ENCODE measurements at regions not wholly inside any gene's neighbourhood (a gene's known extent, or its start where the extent isn't known, plus 50 kb on each side); places are given as distances from the start of the nearest gene placed in this dataset.

DNA sequence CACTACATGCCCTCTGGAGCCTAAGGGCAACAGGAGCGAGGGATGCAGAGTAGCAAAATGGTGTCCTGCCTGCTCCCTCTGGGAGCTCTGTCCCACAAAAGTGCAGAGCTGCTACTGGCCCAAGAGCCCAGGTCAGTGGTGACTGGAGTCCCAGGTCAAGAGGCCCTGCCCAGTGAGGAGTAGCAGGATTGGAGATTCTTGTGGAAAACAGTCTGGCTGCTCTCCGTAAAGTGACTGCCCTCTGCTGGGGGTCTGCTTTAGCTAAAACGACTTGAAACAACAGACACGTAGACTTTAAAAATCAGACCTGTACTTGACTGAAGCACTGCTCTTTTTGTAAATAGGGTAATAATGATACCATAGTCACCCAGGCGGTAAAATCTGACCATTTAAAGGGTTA lies 917.0 kb downstream of the MAT2B start:
- Histone ChIP-seq H3K9me3 (ENCODE audit: control insufficient read depth, low read length) (no peaks in the 10 kb centered on the region), H3K4me3 (ENCODE audit: low read length) (no peak overlapping the region), H3K9ac (ENCODE audit: low read length) (no peak overlapping the region), H3K36me3 (ENCODE audit: control insufficient read depth, insufficient read depth, low read length) (no peaks in the 10 kb centered on the region), H3K27me3 (ENCODE audit: control insufficient read depth, insufficient read depth, low read length) (no peaks in the 10 kb centered on the region), H3K4me1 (ENCODE audit: control insufficient read depth, insufficient read depth, low read length) (no peaks in the 10 kb centered on the region)

DNA sequence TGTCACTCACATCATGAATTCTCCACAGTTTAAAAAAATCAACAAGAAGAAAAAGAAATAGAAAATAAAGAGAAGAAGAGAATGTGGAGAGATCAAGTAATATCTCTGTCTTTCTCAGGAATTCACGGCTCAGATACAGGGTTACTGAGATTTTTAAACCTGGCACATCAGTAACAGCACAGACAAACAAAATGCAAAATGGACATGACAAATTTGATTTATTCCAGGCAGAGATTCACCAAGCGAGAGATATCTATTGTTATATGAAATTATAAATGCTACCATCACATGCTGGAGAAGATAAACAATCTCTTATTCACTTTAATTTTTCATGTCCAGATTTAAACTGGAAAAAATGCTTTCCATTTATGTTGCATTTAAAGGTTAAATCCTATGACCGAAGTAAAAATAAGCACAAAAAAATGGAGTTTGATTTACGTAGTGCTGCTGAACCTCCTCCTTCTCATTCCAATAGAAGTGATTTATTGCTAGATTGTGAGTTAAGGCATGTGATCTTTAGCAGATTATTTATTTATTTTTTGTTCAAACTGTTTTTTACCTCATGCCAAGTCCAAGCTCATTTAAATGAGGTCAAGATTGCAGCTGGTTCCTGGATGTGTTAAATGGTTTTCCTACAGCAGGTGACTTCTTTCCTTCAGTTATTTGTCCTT lies 926.4 kb downstream of the MAT2B start:
- H3K27me3 ChIP-seq (ENCODE audit: control insufficient read depth, insufficient read depth, low read length), result no peaks in the 10 kb centered on the region
- H3K36me3 ChIP-seq (ENCODE audit: control insufficient read depth, insufficient read depth, low read length), result no peaks in the 10 kb centered on the region
- H3K4me1 ChIP-seq (ENCODE audit: control insufficient read depth, insufficient read depth, low read length), result no peaks in the 10 kb centered on the region
- no peaks in the 10 kb centered on the region for H3K9me3 ChIP-seq (ENCODE audit: control insufficient read depth, low read length)
- no peak overlapping the region for H3K9ac ChIP-seq (ENCODE audit: low read length)
- H3K4me3 ChIP-seq (ENCODE audit: low read length), result no peak overlapping the region

DNA sequence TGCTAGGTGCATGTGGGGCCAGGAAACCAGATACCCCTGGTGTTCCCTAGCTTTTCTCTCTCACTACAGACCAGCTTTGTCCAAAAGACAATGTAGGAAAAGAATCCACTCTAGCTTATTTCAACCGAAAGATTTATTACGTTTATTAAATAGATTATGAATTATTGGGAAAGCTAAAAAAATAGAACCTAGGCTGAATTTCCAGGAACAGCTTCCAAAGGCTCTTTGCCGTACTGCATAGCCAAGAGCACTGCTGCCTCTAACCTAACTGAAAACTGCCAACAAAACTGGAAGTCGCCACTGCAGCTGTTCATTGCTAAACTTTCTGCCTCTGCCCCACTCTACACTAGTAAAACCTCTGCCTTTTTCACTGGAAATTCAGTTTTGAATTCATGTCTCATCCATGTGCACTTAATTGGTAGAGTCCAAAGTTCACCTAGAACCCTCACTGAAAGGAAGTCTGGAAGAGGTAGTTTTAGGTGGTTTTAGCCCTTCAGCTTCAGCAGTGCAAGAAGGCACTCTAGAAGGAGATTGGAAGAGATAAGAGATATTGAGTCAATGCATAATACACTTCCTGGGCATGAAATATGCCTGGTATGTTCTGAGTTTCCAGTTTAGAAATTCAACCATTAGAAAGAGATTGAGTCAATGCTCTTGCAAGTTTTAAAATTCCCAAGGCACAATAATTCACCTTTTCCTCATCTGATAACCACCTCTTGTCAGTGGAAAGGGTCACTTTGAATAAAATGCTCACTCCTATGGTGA lies 927.9 kb downstream of the MAT2B start:
- no peaks in the 10 kb centered on the region for H3K36me3 ChIP-seq (ENCODE audit: control insufficient read depth, insufficient read depth, low read length)
- no peaks in the 10 kb centered on the region for H3K27me3 ChIP-seq (ENCODE audit: control insufficient read depth, insufficient read depth, low read length)
- H3K4me3 ChIP-seq (ENCODE audit: low read length), result no peak overlapping the region
- H3K4me1 ChIP-seq (ENCODE audit: control insufficient read depth, insufficient read depth, low read length), result no peaks in the 10 kb centered on the region
- no peaks in the 10 kb centered on the region for H3K9me3 ChIP-seq (ENCODE audit: control insufficient read depth, low read length)
- H3K9ac ChIP-seq (ENCODE audit: low read length), result no peak overlapping the region

DNA sequence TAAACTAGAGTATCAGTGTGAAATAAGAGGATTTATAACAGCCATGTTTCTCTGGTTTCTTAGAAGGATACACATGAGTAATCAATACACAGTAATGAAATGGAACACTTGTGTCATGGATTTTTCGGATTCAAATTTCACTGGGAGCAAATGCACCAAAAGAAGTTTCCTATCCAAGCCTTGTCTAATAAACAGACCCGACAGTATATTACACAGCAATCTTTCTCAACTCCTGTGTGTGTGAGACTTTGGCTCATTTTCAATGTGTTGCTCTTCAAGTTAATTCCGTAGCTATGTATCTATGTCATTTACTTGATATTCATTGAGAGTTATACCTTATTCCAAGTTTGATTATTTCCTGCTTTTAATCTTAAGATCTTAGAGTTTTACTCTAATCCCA lies 930.2 kb downstream of the MAT2B start:
- Histone ChIP-seq H3K4me3 (ENCODE audit: low read length) (no peak overlapping the region), H3K4me1 (ENCODE audit: control insufficient read depth, insufficient read depth, low read length) (no peaks in the 10 kb centered on the region), H3K9me3 (ENCODE audit: control insufficient read depth, low read length) (no peaks in the 10 kb centered on the region), H3K36me3 (ENCODE audit: control insufficient read depth, insufficient read depth, low read length) (no peaks in the 10 kb centered on the region), H3K9ac (ENCODE audit: low read length) (no peak overlapping the region), H3K27me3 (ENCODE audit: control insufficient read depth, insufficient read depth, low read length) (no peaks in the 10 kb centered on the region)

DNA sequence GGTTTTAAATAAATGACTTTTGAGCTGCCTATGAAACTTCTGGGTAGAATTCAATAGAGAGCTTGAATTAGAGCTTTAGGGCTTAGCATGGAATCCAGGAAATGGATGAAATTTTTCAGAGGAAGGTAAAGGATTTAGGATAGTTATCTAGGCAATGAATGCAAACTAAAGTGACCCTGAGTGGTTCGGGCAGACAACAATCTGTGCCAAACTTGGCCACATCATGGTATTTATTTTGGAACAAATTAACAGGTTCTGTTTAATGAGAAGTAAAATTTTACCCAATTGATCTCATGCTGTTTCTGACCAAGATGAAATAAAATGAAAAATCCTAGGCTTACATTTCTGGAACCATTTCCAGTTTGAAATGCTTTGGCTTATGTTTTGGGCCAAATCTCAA lies 934.4 kb downstream of the MAT2B start:
- Histone ChIP-seq H3K27me3 (ENCODE audit: control insufficient read depth, insufficient read depth, low read length) (no peaks in the 10 kb centered on the region), H3K36me3 (ENCODE audit: control insufficient read depth, insufficient read depth, low read length) (no peaks in the 10 kb centered on the region), H3K9ac (ENCODE audit: low read length) (no peak overlapping the region), H3K9me3 (ENCODE audit: control insufficient read depth, low read length) (no peaks in the 10 kb centered on the region), H3K4me3 (ENCODE audit: low read length) (no peak overlapping the region), H3K4me1 (ENCODE audit: control insufficient read depth, insufficient read depth, low read length) (no peaks in the 10 kb centered on the region)

DNA sequence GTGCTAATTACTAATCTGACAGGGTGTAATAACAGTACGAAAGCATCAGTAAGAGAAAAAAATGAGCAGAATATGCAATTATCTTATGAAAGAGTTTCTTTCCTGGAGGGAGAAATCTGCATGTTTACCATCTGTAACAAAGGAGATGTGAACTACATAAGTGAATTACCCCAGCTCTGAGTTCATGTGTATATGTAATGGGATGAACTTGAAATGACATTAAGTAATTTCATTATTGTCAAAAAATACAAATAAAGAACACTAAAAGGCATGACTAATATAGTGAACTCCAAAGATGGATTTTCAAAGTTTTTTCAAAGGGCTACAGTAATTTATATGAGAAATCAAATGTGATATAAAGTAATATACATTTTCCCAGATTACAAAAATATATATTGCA lies 944.0 kb downstream of the MAT2B start:
- no peak overlapping the region for H3K9ac ChIP-seq (ENCODE audit: low read length)
- no peaks in the 10 kb centered on the region for H3K27me3 ChIP-seq (ENCODE audit: control insufficient read depth, insufficient read depth, low read length)
- no peaks in the 10 kb centered on the region for H3K9me3 ChIP-seq (ENCODE audit: control insufficient read depth, low read length)

DNA sequence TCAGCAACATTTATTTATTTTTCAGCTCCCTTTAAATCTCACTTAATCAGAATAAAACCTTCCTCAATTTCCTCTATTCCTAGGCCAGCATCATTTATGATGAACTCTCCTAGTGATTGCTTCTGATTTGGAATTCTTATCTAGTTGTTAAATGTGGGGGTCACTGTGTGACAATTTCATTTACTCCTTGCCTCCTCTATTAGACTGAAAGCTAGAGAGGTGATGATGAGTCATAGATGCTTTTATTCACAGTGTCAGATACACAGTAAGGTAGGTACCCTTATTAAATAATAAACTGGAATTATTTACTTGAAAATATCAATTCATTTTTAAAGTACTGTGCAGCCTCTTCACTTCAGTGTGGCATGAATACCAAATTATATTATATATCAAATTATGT lies 960.6 kb downstream of the MAT2B start:
- H3K27me3 ChIP-seq (ENCODE audit: control insufficient read depth, insufficient read depth, low read length), result no peaks in the 10 kb centered on the region
- H3K9ac ChIP-seq (ENCODE audit: low read length), result no peak overlapping the region
- H3K4me3 ChIP-seq (ENCODE audit: low read length), result no peak overlapping the region
- no peaks in the 10 kb centered on the region for H3K9me3 ChIP-seq (ENCODE audit: control insufficient read depth, low read length)
- H3K36me3 ChIP-seq (ENCODE audit: control insufficient read depth, insufficient read depth, low read length), result no peaks in the 10 kb centered on the region
- no peaks in the 10 kb centered on the region for H3K4me1 ChIP-seq (ENCODE audit: control insufficient read depth, insufficient read depth, low read length)

More for the DNA sequence above, 944.0 kb downstream of the MAT2B start:
- no peak overlapping the region for H3K4me3 ChIP-seq (ENCODE audit: low read length)
- no peaks in the 10 kb centered on the region for H3K36me3 ChIP-seq (ENCODE audit: control insufficient read depth, insufficient read depth, low read length)
- H3K4me1 ChIP-seq (ENCODE audit: control insufficient read depth, insufficient read depth, low read length), result no peaks in the 10 kb centered on the region

DNA sequence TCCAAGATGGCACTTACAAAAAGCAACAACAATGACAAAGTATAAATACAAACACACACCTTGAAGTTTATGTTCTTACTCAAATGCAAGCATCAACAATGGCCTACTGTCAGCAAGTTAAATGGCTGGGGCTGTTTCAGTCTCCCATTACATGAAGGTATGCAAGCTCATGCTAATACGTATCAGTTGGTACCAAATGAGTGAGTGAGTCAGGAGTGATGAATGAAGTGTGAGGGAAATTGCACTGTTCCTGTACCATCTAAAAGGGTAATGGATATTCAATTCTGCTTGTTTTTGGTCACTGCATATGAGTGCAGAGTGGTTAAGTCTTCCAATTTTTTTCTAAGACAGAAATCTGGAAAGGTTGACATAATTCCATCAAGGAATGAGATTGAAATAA lies 964.9 kb downstream of the MAT2B start:
- Histone ChIP-seq H3K9me3 (ENCODE audit: control insufficient read depth, low read length) (no peaks in the 10 kb centered on the region), H3K4me3 (ENCODE audit: low read length) (no peak overlapping the region), H3K4me1 (ENCODE audit: control insufficient read depth, insufficient read depth, low read length) (no peaks in the 10 kb centered on the region), H3K9ac (ENCODE audit: low read length) (no peak overlapping the region), H3K27me3 (ENCODE audit: control insufficient read depth, insufficient read depth, low read length) (no peaks in the 10 kb centered on the region), H3K36me3 (ENCODE audit: control insufficient read depth, insufficient read depth, low read length) (no peaks in the 10 kb centered on the region)

DNA sequence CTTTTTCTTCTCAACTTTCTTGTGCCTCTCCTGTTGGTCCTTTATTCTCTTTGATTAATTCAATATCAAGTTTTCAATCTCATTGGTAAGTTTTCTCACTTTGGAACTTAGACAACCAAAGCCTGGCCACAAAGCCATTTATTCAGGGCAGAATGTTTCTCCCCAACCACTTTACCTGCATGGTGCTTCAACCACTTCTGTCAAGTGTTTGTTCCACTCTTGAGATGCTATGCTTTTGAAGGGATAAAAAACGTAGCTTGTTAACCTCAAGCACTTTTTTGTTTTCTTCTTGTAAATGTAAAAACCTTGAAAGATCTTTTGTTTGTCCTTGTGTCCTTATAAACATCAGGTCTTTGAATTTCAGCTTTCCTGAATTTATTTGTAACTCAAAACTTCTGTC lies 966.7 kb downstream of the MAT2B start:
- no peaks in the 10 kb centered on the region for H3K36me3 ChIP-seq (ENCODE audit: control insufficient read depth, insufficient read depth, low read length)
- no peaks in the 10 kb centered on the region for H3K27me3 ChIP-seq (ENCODE audit: control insufficient read depth, insufficient read depth, low read length)
- no peaks in the 10 kb centered on the region for H3K4me1 ChIP-seq (ENCODE audit: control insufficient read depth, insufficient read depth, low read length)
- no peak overlapping the region for H3K9ac ChIP-seq (ENCODE audit: low read length)
- no peak overlapping the region for H3K4me3 ChIP-seq (ENCODE audit: low read length)
- H3K9me3 ChIP-seq (ENCODE audit: control insufficient read depth, low read length), result no peaks in the 10 kb centered on the region

DNA sequence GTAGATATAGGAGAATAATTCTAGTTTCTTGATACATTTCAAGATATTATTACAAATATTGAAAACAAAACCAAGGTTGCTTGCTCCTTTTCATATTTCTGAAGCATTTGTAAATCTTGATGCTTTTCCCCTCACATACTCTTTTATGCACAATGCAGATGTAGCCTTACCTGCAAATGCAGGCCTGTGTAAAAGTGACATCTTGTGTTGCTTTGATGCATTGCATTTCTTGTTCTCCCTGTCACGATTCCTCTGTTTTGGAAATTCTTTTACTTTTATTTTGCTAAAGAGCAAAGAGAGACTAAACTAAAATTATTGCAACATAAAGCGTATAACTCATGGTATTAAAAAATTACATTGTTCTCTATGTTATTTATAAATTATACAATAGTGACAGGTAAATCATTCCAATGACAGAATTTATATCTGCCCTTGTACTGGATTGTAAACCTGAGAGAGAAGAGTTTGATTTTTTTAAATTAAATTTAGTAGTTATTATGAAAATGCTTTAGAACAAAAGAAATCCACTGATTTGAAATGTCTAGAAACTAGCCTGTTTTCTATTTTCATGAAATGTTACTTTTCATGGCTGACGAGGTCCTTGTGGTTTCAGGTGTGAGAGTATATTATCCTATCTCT lies 970.0 kb downstream of the MAT2B start:
- Histone ChIP-seq H3K9ac (ENCODE audit: low read length) (no peak overlapping the region), H3K36me3 (ENCODE audit: control insufficient read depth, insufficient read depth, low read length) (no peaks in the 10 kb centered on the region)

DNA sequence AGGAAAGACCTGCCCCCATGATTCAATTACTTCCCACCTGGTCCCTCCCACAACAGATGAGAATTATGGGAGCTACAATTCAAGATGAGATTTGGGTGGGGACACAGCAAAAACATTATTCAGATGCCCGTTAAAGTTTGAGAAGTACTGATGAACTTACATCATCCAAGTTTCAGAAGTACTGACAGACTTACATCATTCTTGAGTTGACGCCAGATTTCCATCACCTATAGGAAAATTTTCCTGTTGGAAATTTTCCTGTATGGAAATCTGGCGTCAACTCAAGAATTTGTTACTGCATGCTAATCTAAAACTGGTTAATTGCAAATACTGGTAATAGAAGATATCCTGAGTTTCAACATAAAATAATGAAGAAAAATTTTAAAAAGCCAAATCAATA lies 975.9 kb downstream of the MAT2B start:
- no peak overlapping the region for H3K4me3 ChIP-seq (ENCODE audit: low read length)
- H3K9ac ChIP-seq (ENCODE audit: low read length), result no peak overlapping the region
- H3K27me3 ChIP-seq (ENCODE audit: control insufficient read depth, insufficient read depth, low read length), result no peaks in the 10 kb centered on the region
- no peaks in the 10 kb centered on the region for H3K4me1 ChIP-seq (ENCODE audit: control insufficient read depth, insufficient read depth, low read length)
- no peaks in the 10 kb centered on the region for H3K9me3 ChIP-seq (ENCODE audit: control insufficient read depth, low read length)
- no peaks in the 10 kb centered on the region for H3K36me3 ChIP-seq (ENCODE audit: control insufficient read depth, insufficient read depth, low read length)

More for the DNA sequence above, 970.0 kb downstream of the MAT2B start:
- Histone ChIP-seq H3K4me1 (ENCODE audit: control insufficient read depth, insufficient read depth, low read length) (no peaks in the 10 kb centered on the region), H3K4me3 (ENCODE audit: low read length) (no peak overlapping the region), H3K27me3 (ENCODE audit: control insufficient read depth, insufficient read depth, low read length) (no peaks in the 10 kb centered on the region), H3K9me3 (ENCODE audit: control insufficient read depth, low read length) (no peaks in the 10 kb centered on the region)

DNA sequence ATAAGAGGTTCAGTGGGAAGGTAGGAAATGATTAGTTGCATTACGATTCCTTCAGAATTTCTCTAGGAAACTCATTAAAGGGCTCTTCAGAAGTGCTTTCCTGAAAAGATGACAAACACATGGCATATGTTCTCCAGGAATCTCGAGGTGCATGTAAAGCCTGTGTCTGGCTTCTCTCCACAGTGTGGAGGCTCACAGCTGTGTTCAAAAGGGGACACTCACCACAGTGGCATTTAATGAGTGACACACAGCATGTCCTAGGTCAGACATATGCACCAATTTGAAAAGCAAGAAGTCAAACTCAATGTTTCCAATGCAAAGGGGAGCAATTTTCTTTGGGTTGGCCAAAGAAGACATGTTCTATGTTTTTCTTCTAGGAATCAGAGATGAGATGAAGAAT lies 976.9 kb downstream of the MAT2B start:
- no peak overlapping the region for H3K9ac ChIP-seq (ENCODE audit: low read length)
- no peaks in the 10 kb centered on the region for H3K9me3 ChIP-seq (ENCODE audit: control insufficient read depth, low read length)
- H3K36me3 ChIP-seq (ENCODE audit: control insufficient read depth, insufficient read depth, low read length), result no peaks in the 10 kb centered on the region
- H3K4me1 ChIP-seq (ENCODE audit: control insufficient read depth, insufficient read depth, low read length), result no peaks in the 10 kb centered on the region
- H3K4me3 ChIP-seq (ENCODE audit: low read length), result no peak overlapping the region
- no peaks in the 10 kb centered on the region for H3K27me3 ChIP-seq (ENCODE audit: control insufficient read depth, insufficient read depth, low read length)

Measured in mucosa of stomach (tissue), 1 donor.